CD14-positive monocyte (primary cell): ENCODE measurements at regions not wholly inside any gene's neighbourhood (a gene's known extent, or its start where the extent isn't known, plus 50 kb on each side); places are given as distances from the start of the nearest gene placed in this dataset.

Experiments used
- DNase-seq, 3 donors: peaks; one replicate each; pipeline ENCODE4 v3.0.0-alpha.2; 2011 to 2022
- H2AFZ ChIP-seq: 2 replicates; pipeline ENCODE4 v1.6.0; 2012; ENCODE audit warnings: mild to moderate bottlenecking, low read depth, low read length, inconsistent platforms; ENCODE audit not compliant: insufficient read depth, poor library complexity, severe bottlenecking
- H3K27ac ChIP-seq, 2 donors: 1 replicate in 1 of 2; 2 replicates in 1 of 2; pipeline ENCODE4 v1.5.1; 2012 to 2013; ENCODE audit warnings: low read length in 2 of 2, control low read depth in 1 of 2, inconsistent platforms in 1 of 2, low read depth in 1 of 2, mild to moderate bottlenecking in 1 of 2
- H3K27me3 ChIP-seq, 2 donors: one replicate each; pipeline versions ENCODE4 v1.6.0 to v1.6.1; 2011 to 2013; ENCODE audit warnings: low read length in 2 of 2; ENCODE audit not compliant: control insufficient read depth in 2 of 2, insufficient read depth in 2 of 2
- H3K36me3 ChIP-seq, 2 donors: replicated peaks in 1 of 2; 1 replicate in 1 of 2; 2 replicates in 1 of 2; pipeline versions ENCODE4 v1.5.1 to v1.6.1; 2012 to 2013; ENCODE audit warnings: low read length in 2 of 2, control low read depth in 1 of 2, inconsistent platforms in 1 of 2, mild to moderate bottlenecking in 1 of 2; ENCODE audit not compliant: insufficient read depth in 2 of 2, control insufficient read depth in 1 of 2
- H3K4me1 ChIP-seq, 2 donors: 1 replicate in 1 of 2; 2 replicates in 1 of 2; pipeline versions ENCODE4 v1.5.1 to v1.6.1; 2012 to 2013; ENCODE audit warnings: low read length in 2 of 2, control low read depth in 1 of 2, inconsistent platforms in 1 of 2, mild to moderate bottlenecking in 1 of 2, moderate library complexity in 1 of 2; ENCODE audit not compliant: insufficient read depth in 2 of 2, control insufficient read depth in 1 of 2
- H3K4me2 ChIP-seq: replicated peaks from 2 replicates; pipeline ENCODE3; 2012; ENCODE audit warnings: low read length, moderate library complexity, mild to moderate bottlenecking; ENCODE audit not compliant: poor library complexity, severe bottlenecking; ENCODE audit errors: extremely low read depth
- H3K4me3 ChIP-seq, 3 experiments: fragments of 200-600 bp in 1 of 3; sonication (generic) in 1 of 3; replicated peaks in 1 of 3; 1 replicate in 2 of 3; 2 replicates in 1 of 3; pipeline ENCODE4 v1.5.1; 2011 to 2013; ENCODE audit warnings: low read length in 3 of 3, mild to moderate bottlenecking in 3 of 3, control low read depth in 2 of 3, low read depth in 2 of 3, inconsistent platforms in 1 of 3, moderate library complexity in 1 of 3
- H3K79me2 ChIP-seq: 2 replicates; pipeline ENCODE4 v1.6.0; 2012; ENCODE audit warnings: mild to moderate bottlenecking, control low read depth, inconsistent platforms, low read length, moderate library complexity; ENCODE audit not compliant: insufficient read depth
- H3K9ac ChIP-seq: 2 replicates; pipeline ENCODE4 v1.6.0; 2017; ENCODE audit warnings: low read length, mild to moderate bottlenecking; ENCODE audit not compliant: insufficient read depth, poor library complexity, severe bottlenecking
- H3K9me3 ChIP-seq, 2 donors: replicated peaks in 1 of 2; 1 replicate in 1 of 2; 2 replicates in 1 of 2; pipeline versions ENCODE4 v1.5.1 to v1.6.1; 2012 to 2013; ENCODE audit warnings: low read length in 2 of 2, control low read depth in 1 of 2; ENCODE audit not compliant: control insufficient read depth in 1 of 2, insufficient read depth in 1 of 2
- H4K20me1 ChIP-seq: 2 replicates; pipeline ENCODE4 v1.6.0; 2012; ENCODE audit warnings: mild to moderate bottlenecking, low read length, control low read depth, moderate library complexity; ENCODE audit not compliant: insufficient read depth
- H3K27ac Mint-ChIP-seq, 7 donors: one replicate each; pipeline ENCODE4 v1.8.0; 2020; ENCODE audit warnings: mild to moderate bottlenecking in 7 of 7, mixed read lengths in 7 of 7, moderate library complexity in 6 of 7, inconsistent platforms in 2 of 7
- H3K27me3 Mint-ChIP-seq, 3 donors: one replicate each; pipeline ENCODE4 v1.8.0; 2021 to 2022; ENCODE audit warnings: low read depth in 3 of 3, mild to moderate bottlenecking in 3 of 3, mixed read lengths in 3 of 3, moderate library complexity in 3 of 3, inconsistent platforms in 1 of 3
- H3K36me3 Mint-ChIP-seq, 2 donors: one replicate each; pipeline ENCODE4 v1.8.0; 2020; ENCODE audit warnings: mixed read lengths in 2 of 2, inconsistent platforms in 1 of 2, mild to moderate bottlenecking in 1 of 2
- H3K4me1 Mint-ChIP-seq: one replicate; pipeline ENCODE4 v1.8.0; 2020; ENCODE audit warnings: mild to moderate bottlenecking, mixed read lengths
- H3K4me3 Mint-ChIP-seq, 2 donors: one replicate each; pipeline ENCODE4 v1.8.0; 2020; ENCODE audit warnings: mild to moderate bottlenecking in 2 of 2, mixed read lengths in 2 of 2, moderate library complexity in 1 of 2
- H3K9me3 Mint-ChIP-seq, 7 donors: one replicate each; pipeline ENCODE4 v1.8.0; 2020 to 2022; ENCODE audit warnings: mixed read lengths in 7 of 7, mild to moderate bottlenecking in 6 of 7, moderate library complexity in 6 of 7, inconsistent platforms in 2 of 7
- CTCF ChIP-seq: fragments of 200-600 bp; IDR thresholded peaks from one replicate; pipeline ENCODE4 v1.8.0; 2022; ENCODE audit warnings: antibody characterized with exemption, mild to moderate bottlenecking
- WGBS: methylation state at CpG from one replicate; pipeline ENCODE4 v1.1.5; 2013; ENCODE audit warnings: missing lambda C conversion rate; ENCODE audit not compliant: insufficient coverage; 5-methylcytosine and 5-hydroxymethylcytosine counted together
- intact Hi-C, 2 donors: fragments of 100-400 bp; cut with micrococcal nuclease; formaldehyde crosslinking; loops; one replicate each; pipeline versions ENCODE4 v1.15.0 to v1.15.1; 2023

- no peaks in the 10 kb centered on the region for H3K36me3 Mint-ChIP-seq
- H3K4me2 ChIP-seq, result no peak overlapping the region
- H3K79me2 ChIP-seq, result no peaks in the 10 kb centered on the region
- H3K9ac ChIP-seq, result no peak overlapping the region
- H3K27ac ChIP-seq, result no peak overlapping the region
- intact Hi-C loops, result no loop called here
- H3K4me3 ChIP-seq, result no peak overlapping the region
- TF ChIP-seq CTCF, result no peak
- H3K9me3 Mint-ChIP-seq, result peaks cover 0 to 6% (median 1%) of the 10 kb centered on the region in 7 donors
- DNase-seq, result no peak
- H3K9me3 ChIP-seq, result no peaks in the 10 kb centered on the region
- H3K4me3 Mint-ChIP-seq, result no peak overlapping the region
- H3K27me3 ChIP-seq, result no peaks in the 10 kb centered on the region
- no peaks in the 10 kb centered on the region for H4K20me1 ChIP-seq
- H2AFZ ChIP-seq, result no peak overlapping the region
- no peaks in the 10 kb centered on the region for H3K4me1 Mint-ChIP-seq
- H3K27ac Mint-ChIP-seq, result no peak overlapping the region
- no peaks in the 10 kb centered on the region for H3K4me1 ChIP-seq
- H3K27me3 Mint-ChIP-seq, result peaks cover 0 to 4% (median 0%) of the 10 kb centered on the region in 3 donors
- WGBS, result no CpG with 5 or more reads among the region's 1 CpG
- no peaks in the 10 kb centered on the region for H3K36me3 ChIP-seq
Measured at GRCh38 chr2:63734510-63734909, 107.2 kb upstream of the UGP2 start.

- H3K27me3 Mint-ChIP-seq, result peaks cover 0 to 4% (median 0%) of the 10 kb centered on the region in 3 donors
- no peaks in the 10 kb centered on the region for H3K36me3 ChIP-seq
- no peak overlapping the region for H2AFZ ChIP-seq
- TF ChIP-seq CTCF, result no peak
- H3K4me1 Mint-ChIP-seq, result no peaks in the 10 kb centered on the region
- no peak overlapping the region for H3K4me2 ChIP-seq
- no peaks in the 10 kb centered on the region for H4K20me1 ChIP-seq
- H3K36me3 Mint-ChIP-seq, result no peaks in the 10 kb centered on the region
- H3K4me3 Mint-ChIP-seq, result no peak overlapping the region
- no peaks in the 10 kb centered on the region for H3K4me1 ChIP-seq
- H3K9me3 ChIP-seq, result no peaks in the 10 kb centered on the region
- H3K9ac ChIP-seq, result no peak overlapping the region
- DNase-seq, result no peak
- H3K27ac ChIP-seq, result no peak overlapping the region
- intact Hi-C loops, result no loop called here
- no peak overlapping the region for H3K4me3 ChIP-seq
- no peaks in the 10 kb centered on the region for H3K27me3 ChIP-seq
- no peaks in the 10 kb centered on the region for H3K79me2 ChIP-seq
- no peak overlapping the region for H3K27ac Mint-ChIP-seq
- H3K9me3 Mint-ChIP-seq, result peaks cover 0 to 4% (median 0%) of the 10 kb centered on the region in 7 donors
- WGBS, result 94% methylated on average over 3 of the region's 4 CpGs
Measured at GRCh38 chr2:63735263-63735662, 106.4 kb upstream of the UGP2 start.
